CD1c-positive myeloid dendritic cell (primary cell): ENCODE measurements at regions not wholly inside any gene's neighbourhood (a gene's known extent, or its start where the extent isn't known, plus 50 kb on each side); places are given as distances from the start of the nearest gene placed in this dataset.
A peak's percentile ranks its signal among the peaks of the same experiment; 100 is the strongest.
"Not testable (repeated sequence)": the region's sequence is repeated elsewhere in the genome, so short reads cannot be mapped to it uniquely, and the experiment has no call there.

ENCODE experiments used
- DNase-seq: peaks from one replicate; pipeline ENCODE4 v3.0.0-alpha.2; 2016; ENCODE audit errors: extremely low spot score

DNA sequence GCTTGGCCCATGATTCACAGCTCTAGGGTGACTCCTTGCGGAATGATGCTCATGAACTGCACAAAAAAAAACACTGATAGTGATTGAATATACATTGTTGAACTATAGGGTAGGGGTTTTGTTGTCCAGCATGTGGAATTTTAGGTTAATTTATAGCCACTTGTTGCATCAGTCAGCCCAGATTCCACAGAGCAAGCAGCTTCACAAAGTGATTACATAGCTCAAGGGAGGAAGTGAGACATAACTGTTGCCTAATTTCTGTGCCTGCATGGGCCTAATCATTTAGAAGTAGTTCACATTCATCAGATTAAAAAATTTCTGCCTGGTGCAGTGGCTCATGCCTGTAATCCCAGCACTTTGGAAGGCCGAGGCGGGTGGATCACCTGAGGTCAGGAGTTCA is 142.2 kb upstream of the ZNF722 start:
- DNase-seq, result not testable (repeated sequence)

DNA sequence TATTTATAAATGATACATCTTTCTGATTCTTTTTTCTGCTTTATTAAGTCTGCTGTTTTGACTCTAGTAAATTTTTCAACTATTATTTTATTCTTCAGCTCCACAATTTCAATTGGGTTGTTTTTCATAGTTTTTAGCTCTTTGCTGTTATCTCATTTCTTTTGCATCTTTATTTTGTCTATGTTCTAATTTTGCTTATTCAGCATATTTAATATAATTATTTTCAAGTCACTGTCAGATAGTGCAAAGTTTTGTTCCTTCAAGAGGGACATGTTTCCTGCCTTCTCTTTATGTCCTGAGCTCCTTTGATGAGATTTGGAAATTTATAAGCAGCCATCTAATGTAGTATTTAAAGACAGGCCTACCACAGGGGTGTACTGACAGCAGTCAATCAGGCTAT is 131.5 kb upstream of the ZNF722 start:
- DNase-seq, result no peak

DNA sequence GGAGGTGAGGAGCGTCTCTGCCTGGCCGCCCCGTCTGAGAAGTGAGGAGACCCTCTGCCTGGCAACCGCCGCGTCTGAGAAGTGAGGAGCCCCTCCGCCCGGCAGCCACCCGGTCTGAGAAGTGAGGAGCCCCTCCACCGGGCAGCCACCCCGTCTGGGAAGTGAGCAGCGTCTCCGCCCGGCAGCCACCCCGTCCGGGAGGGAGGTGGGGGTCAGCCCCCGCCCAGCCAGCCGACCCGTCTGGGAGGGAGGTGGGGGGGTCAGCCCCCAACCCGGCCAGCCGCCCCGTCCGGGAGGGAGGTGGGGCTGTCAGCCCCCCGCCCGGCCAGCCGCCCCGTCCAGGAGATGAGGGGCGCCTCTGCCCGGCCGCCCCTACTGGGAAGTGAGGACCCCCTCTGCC is 124.4 kb upstream of the ZNF722 start:
- DNase-seq, result not testable (repeated sequence)

DNA sequence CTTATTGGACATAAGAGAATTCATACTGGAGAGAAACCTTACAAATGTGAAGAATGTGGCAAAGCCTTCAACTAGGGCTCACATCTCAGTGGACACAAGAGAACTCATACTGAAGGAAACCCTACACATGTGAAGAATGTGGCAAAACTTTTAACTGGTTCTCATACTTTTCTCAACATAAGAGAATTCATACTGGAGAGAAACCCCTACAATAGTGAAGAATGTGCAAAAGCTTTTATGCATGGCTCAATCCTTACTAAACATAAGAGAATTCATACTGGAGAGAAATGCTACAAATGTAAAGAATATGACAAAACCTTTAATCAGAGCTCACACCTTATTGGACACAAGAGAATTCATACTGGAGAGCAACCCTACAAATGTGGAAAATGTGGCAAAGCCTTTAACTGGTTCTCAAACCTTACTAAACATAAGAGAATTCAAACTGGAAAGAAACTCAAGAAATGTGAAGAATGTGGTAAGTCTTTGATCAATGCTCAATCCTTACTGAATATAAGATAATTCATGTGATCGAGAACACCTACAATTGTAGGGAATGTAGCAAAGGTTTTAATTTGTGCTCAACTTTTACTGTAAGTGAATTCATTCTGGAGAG is 121.8 kb upstream of the ZNF722 start:
- DNase-seq, result no peak

DNA sequence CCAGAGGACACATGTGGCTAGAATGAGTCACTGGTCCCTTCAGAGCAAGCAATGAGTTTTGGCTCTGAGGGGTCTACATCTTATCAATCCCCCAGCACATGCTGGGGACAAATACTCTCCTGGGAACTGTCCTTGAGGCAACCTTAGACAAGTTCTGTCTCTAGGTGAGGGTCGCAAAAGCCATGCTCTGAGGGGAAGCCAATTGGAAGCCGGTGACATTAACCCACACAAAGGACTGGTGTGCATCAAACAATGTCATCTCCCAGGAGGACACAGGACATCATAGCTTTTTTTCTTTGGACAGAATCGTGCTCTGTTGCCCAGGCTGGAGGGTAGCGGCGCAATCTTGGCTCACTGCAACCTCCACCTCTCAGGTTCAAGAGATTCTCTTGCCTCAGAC is 111.6 kb upstream of the ZNF722 start:
- DNase-seq, result no peak

DNA sequence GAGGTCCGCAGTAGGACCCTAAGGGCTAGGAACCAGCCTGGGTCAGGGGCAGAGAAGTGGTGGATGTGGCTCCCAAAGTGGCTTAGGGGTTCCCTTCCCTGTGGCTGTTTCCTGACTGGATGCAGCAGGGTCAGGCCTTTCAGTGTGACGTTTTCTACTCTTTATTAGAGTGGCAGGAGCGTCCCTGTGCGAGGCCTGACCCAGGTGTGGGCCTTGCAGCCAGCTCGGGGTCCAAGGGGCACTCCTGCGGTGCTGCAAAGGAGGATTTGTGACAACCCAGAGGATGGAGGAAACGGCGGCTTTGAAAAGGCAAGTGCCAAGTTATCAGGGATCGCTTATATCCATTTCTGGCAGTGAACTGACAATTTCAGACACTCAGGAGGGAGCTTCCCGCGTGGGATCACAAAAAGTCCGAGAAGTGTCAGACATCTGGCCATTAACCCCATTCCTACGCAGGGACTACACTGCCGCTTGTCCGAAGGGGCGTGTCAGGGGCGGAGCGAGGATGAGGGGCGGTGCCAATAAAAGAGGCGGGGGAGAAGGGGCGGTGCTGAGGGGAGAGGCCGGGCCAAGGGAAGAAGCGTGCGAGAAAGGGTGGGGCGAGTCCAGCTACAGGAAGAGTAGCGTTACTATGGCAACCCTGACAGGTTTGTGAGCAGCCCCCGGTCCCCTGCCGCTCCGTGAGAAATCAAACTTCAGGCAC is 98.8 kb upstream of the ZNF722 start:
- DNase-seq, result peak; percentile 75

DNA sequence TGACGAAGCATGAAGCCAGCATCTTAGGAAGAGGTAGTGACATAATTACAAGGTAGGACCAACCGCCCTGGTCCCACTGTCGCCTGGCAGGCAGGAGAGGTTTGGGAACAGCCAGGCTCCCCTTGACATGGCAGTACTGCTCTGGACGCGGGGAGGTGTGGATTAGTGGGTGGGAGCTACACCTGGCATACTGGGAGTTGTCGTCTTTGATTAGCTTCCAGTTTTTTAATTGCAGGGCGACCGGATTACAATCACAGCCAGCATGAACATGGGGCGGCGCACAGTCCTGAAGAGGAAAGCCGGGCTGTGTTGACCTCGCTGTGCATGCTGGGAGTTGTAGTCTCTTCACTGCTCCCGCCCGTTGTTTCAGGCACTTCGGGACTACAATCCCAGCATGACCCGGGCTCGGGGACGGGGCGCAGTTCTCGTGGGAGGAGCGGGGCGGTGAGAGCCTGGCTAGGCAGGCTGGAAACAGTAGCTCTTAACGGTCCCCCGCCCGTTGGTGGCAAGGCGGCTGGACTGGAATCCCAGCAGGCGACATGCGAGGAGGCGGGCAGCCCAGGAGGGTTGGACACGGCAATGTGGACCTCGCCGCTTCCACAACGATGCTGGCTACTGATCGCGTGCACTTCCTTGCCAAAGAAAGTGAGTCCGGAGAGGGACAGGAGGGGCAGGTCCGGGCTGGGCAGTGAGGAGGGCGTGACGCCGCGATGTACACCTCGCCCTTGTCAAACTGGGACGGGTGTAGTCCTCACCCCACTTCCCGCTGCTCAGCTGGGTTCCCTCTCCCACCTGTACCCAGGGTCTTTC is 98.0 kb upstream of the ZNF722 start:
- DNase-seq, result peak; percentile 89

DNA sequence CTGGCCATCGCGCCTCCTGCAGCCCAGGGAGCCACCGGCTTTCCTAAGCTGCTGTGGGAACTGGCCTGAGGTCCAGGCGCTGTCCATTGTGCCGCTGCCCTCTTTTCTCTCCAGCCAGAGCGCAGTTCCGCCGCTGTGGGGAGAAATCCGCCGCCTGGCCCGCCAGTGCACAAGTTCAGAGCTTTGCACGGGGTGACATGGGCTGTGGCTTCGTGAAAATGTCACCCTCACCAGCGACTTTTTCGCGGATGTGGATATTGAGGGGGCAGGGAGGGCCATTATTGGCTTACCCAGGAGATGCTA is 97.5 kb upstream of the ZNF722 start:
- not testable (repeated sequence) for DNase-seq

DNA sequence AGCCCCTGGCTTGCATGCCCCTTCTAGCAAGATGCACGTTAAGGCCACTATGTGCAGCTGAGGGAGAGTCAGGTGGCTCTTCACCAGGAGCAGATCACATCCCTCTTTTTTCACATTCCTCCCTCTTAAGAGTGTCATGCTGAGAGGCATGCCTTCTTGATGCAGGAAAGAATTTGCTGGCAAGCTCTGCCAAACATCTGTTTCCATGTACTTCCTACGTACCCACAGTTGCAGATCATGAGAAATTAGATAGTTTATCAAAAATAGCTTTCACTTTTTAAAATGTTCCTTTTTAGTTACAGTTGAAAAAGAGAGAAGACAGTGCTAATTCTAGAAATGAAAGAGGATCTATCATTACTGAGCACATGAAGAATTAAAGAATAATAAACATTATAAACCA is 79.7 kb upstream of the ZNF722 start:
- DNase-seq, result no peak

DNA sequence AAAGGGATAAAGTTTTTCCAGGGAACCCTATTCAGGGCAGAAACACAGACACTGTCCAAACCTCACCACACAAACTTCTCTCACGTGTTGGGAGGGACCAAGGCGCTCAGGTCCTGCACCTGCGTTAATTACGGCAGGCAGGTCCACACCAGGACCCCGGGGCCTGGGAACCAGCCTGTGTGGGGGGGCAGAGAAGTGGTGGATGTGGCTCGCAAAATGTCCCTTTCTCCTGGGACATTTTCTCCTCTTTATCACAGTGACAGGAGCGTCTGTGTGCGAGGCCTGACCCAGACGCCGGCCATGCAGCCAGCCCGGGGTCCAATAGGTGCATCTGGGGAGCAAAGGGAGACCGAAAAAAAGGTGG is 73.4 kb upstream of the ZNF722 start:
- DNase-seq, result no peak

DNA sequence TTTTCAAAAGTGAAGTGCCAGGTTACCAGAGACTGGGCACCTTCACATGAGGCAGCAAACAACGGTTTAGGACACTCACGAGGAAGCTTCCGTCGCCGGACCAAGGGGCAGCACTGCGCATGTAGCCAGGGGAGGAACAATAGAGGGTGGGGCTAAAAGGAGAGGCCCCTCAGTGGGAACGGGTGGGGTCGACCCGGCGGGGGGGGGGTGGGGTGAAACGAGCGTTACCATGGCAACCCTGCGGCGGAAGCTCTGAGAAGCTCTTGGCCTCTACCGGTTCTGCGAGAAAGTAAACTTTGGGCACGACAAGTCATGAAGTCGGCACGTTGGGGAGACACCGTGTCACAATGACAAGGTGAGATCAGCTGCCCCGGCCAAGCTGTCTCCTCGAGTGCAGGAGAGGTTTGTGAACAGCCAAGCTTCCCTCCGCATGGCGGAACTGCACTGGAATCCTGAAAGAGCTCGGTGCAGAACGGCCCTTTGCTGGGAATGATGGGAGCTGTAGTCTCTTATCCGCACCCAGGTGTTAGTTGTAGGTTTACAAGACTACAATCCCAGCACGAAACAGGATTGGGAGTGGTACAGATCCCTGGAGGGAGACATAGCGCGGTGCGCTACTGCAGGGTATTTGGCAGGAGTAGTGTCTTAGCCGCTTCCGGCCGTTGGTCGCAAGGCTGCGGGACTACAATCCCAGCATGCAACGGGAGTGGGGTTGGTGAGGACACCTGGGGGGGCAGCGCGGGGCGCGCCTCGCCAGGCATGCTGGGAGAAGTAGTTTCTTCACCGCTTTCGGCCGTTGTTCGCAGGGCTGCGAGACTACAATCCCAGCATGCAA is 72.8 kb upstream of the ZNF722 start:
- DNase-seq, result peak; percentile 93

DNA sequence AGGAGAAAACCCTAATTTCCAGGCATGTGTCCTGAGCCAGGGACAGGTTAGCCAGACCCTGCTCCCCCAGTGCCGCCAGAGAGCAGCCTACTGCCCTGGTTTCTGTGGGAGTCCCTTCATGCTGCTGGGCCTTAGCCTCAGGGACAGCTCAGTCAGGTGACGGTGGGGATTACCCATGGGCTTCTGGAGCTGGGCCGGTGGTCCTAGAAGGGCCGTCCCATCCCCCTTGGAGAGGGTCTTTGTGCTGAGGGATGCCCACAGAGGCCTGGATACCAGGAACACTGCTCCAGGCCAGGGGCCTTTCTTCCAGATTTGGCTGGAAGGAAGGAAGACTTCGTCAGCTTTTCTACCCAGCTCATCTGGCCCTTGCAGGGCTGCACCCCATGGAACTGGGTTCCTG is 71.4 kb upstream of the ZNF722 start:
- no peak for DNase-seq

DNA sequence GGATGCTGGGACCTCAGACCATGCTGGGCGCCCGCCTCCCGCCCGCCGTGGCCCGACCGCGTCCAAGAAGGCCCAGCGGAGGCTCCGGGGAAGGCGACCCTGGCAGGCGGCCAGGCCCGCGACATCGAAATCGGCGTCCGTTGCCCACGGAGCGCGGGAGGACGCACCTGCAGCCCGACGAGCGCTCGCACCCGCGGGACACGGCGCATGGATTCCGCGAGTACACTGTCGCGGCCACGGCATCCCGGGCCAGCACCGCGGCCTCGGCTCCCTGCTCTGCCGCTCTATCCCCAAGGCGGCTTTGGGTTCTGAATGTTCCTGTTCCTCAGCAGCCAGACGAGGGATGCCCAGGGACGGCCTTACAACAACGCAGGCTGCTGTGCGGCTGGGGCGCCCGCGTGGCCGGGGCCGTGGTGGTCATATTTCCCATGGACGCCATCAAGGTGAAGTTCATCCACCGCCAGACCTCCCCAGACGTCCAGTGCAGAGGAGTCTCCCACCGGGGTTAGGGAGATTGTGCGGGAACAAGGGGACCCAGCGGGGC is 67.5 kb upstream of the ZNF722 start:
- DNase-seq, result no peak

DNA sequence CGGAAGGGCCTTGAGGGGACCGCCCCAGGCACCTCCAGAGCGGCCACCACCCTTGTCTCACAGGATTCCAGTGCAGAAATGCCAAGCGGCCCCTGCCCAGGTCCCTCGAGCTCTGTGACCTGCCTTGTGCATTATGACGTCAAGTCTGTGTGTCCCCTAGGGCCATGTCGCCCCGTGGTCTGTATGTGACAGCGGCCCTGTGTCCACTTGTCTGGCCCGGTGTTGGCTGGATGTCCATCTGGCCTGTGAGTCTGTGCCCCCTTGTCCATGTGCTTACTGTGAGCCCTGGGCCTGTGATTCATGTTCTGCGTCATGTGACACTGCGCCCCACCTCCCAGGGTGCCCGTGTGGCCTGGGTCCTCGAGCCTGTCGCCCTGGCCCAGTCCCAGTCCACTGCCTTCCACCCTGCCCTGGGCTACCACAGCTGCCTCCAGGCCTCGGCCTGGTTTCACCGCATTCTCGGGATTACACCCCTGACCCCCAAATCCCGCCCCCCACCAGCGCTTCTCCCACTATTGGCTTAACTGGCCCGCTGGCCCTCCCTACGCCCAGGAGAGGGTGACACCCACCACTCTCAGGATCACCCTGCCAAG is 66.6 kb upstream of the ZNF722 start:
- DNase-seq, result no peak
